WTC11 (cell line): ENCODE measurements at regions not wholly inside any gene's neighbourhood (a gene's known extent, or its start where the extent isn't known, plus 50 kb on each side); places are given as distances from the start of the nearest gene placed in this dataset.

ENCODE experiments used
- ATAC-seq: fragments of 200-7000 bp; cut with Tn5 transposase; 2 replicates; pipeline ENCODE4 v1.10.0; 2021; ENCODE audit warnings: mild to moderate bottlenecking, moderate library complexity
- CTCF ChIA-PET: fragments of 300-600 bp; sonication (Branson Sonifier 250); formaldehyde crosslinking; loops from one replicate; lab custom pipeline; 2021; ENCODE audit warnings: antibody characterized with exemption; lab: Charles Lee
- POLR2A ChIA-PET: fragments of 350-600 bp; sonication (Branson Sonifier 250); formaldehyde crosslinking; loops from one replicate; lab custom pipeline; 2021; ENCODE audit warnings: antibody characterized with exemption; lab: Charles Lee
- DNase-seq: peaks from one replicate; pipeline ENCODE4 v3.0.0; 2021; ENCODE audit warnings: low spot score
- H3K27ac Mint-ChIP-seq: 2 replicates; pipeline ENCODE4 v1.8.0; 2021; ENCODE audit warnings: mixed read lengths
- H3K27me3 Mint-ChIP-seq: 2 replicates; pipeline ENCODE4 v1.8.0; 2021; ENCODE audit warnings: low read depth, mild to moderate bottlenecking, moderate library complexity, mixed read lengths
- H3K36me3 Mint-ChIP-seq: 2 replicates; pipeline ENCODE4 v1.8.0; 2021; ENCODE audit warnings: mixed read lengths
- H3K4me1 Mint-ChIP-seq: 2 replicates; pipeline ENCODE4 v1.8.0; 2022; ENCODE audit warnings: mixed read lengths
- H3K4me3 Mint-ChIP-seq: 2 replicates; pipeline ENCODE4 v1.8.0; 2021; ENCODE audit warnings: mild to moderate bottlenecking, moderate library complexity, mixed read lengths
- H3K9me3 Mint-ChIP-seq: 2 replicates; pipeline ENCODE4 v1.8.0; 2021; ENCODE audit warnings: mixed read lengths
- CREB1 ChIP-seq: sonication (generic); formaldehyde crosslinking; IDR thresholded peaks from 2 replicates; pipeline ENCODE4 v1.8.0; 2023; ENCODE audit warnings: mild to moderate bottlenecking, missing genetic modification reagents
- CREM ChIP-seq: sonication (generic); formaldehyde crosslinking; IDR thresholded peaks from 2 replicates; pipeline ENCODE4 v1.8.1; 2022; ENCODE audit warnings: mild to moderate bottlenecking, missing genetic modification reagents, moderate library complexity
- GABPB1 ChIP-seq: sonication (generic); formaldehyde crosslinking; IDR thresholded peaks from 2 replicates; pipeline ENCODE4 v1.8.1; 2023; ENCODE audit warnings: mild to moderate bottlenecking, missing genetic modification reagents
- JAZF1 ChIP-seq: fragments of 250-450 bp; sonication (Bioruptor Pico); IDR thresholded peaks from 2 replicates; pipeline ENCODE4 v1.9.0; 2021; ENCODE audit warnings: moderate library complexity, mild to moderate bottlenecking, inconsistent platforms
- KAT7 ChIP-seq: sonication (generic); formaldehyde crosslinking; IDR thresholded peaks from 2 replicates; pipeline ENCODE4 v1.8.1; 2023; ENCODE audit warnings: missing genetic modification reagents, mild to moderate bottlenecking, borderline replicate concordance
- NR1H2 ChIP-seq: sonication (generic); formaldehyde crosslinking; IDR thresholded peaks from 2 replicates; pipeline ENCODE4 v1.9.0; 2021; ENCODE audit warnings: mild to moderate bottlenecking, moderate library complexity, missing genetic modification reagents
- NR2C2 ChIP-seq: sonication (generic); formaldehyde crosslinking; IDR thresholded peaks from 2 replicates; pipeline ENCODE4 v1.8.0; 2022; ENCODE audit warnings: mild to moderate bottlenecking, missing genetic modification reagents
- OVOL2 ChIP-seq: fragments of 250-450 bp; sonication (Bioruptor Pico); IDR thresholded peaks from 2 replicates; pipeline ENCODE4 v1.9.0; 2021; ENCODE audit warnings: mild to moderate bottlenecking, borderline replicate concordance
- RORB ChIP-seq: fragments of 250-450 bp; sonication (Bioruptor Pico); IDR thresholded peaks from 2 replicates; pipeline ENCODE4 v1.9.0; 2021; ENCODE audit warnings: mild to moderate bottlenecking
- ZNF138 ChIP-seq: sonication (generic); formaldehyde crosslinking; conservative IDR thresholded peaks from 2 replicates; pipeline ENCODE4 v1.8.1; 2022; ENCODE audit warnings: mild to moderate bottlenecking, moderate library complexity, missing genetic modification reagents
- ZNF232 ChIP-seq: sonication (generic); formaldehyde crosslinking; IDR thresholded peaks from 2 replicates; pipeline ENCODE4 v1.8.0; 2022; ENCODE audit warnings: mild to moderate bottlenecking, missing genetic modification reagents
- ZNF423 ChIP-seq: fragments of 250-450 bp; sonication (Bioruptor Pico); IDR thresholded peaks from 2 replicates; pipeline ENCODE4 v2.1.2; 2022; ENCODE audit warnings: mild to moderate bottlenecking, moderate library complexity
- ZNF671 ChIP-seq: fragments of 250-450 bp; sonication (Bioruptor Pico); IDR thresholded peaks from 2 replicates; pipeline ENCODE4 v1.8.0; 2021; ENCODE audit warnings: mild to moderate bottlenecking
- TF ChIP-seq, protein P1 (sequence below): sonication (generic); formaldehyde crosslinking; IDR thresholded peaks from 2 replicates; pipeline ENCODE4 v1.8.0; 2023; ENCODE audit warnings: missing genetic modification reagents, mild to moderate bottlenecking, borderline replicate concordance
- TF ChIP-seq, protein P2 (sequence below): fragments of 250-450 bp; sonication (Bioruptor Pico); IDR thresholded peaks from 2 replicates; pipeline ENCODE4 v1.9.0; 2021; ENCODE audit warnings: mild to moderate bottlenecking, borderline replicate concordance
- TF ChIP-seq, protein P3 (sequence below): sonication (generic); formaldehyde crosslinking; IDR thresholded peaks from 2 replicates; pipeline ENCODE4 v1.8.1; 2023; ENCODE audit warnings: mild to moderate bottlenecking, moderate library complexity, missing genetic modification reagents
- TF ChIP-seq, protein P4 (sequence below): sonication (generic); formaldehyde crosslinking; IDR thresholded peaks from 2 replicates; pipeline ENCODE4 v1.8.1; 2023; ENCODE audit warnings: mild to moderate bottlenecking, missing genetic modification reagents, moderate library complexity
- TF ChIP-seq, protein P5 (sequence below): fragments of 250-450 bp; sonication (Bioruptor Pico); IDR thresholded peaks from 2 replicates; pipeline ENCODE4 v1.9.0; 2021; ENCODE audit warnings: moderate library complexity, mild to moderate bottlenecking, inconsistent platforms, borderline replicate concordance
- TF ChIP-seq, protein P6 (sequence below): sonication (generic); formaldehyde crosslinking; IDR thresholded peaks from 2 replicates; pipeline ENCODE4 v1.8.1; 2022; ENCODE audit warnings: mild to moderate bottlenecking, moderate library complexity, missing genetic modification reagents
- TF ChIP-seq, protein P7 (sequence below): sonication (generic); formaldehyde crosslinking; IDR thresholded peaks from 2 replicates; pipeline ENCODE4 v1.8.1; 2022; ENCODE audit warnings: low read depth, mild to moderate bottlenecking, moderate library complexity, missing genetic modification reagents, borderline replicate concordance
- TF ChIP-seq, protein P8 (sequence below): sonication (generic); formaldehyde crosslinking; IDR thresholded peaks from 2 replicates; pipeline ENCODE4 v1.8.1; 2023; ENCODE audit warnings: mild to moderate bottlenecking, missing genetic modification reagents

DNA sequence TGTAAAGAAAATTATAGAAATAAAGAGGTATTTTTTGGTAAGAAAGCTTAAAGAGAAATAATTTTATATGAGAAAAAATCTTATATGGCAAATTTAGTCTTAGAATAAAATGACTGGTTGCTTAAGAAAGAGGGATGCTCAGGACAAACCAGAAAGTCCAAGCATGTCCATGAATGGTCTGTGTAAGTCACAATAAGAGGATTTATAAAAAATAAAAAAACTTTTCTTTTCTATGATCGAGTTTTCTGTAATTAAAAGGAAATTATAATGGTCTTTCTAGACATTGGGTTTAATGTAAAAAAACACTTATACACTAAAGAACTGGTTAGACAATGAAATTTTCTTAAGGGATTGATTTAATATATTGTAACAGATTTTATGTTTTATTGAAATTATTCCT, 819.6 kb downstream of the TBC1D22A start:
- Mint-ChIP-seq H3K36me3 (peaks cover 54% of the 10 kb centered on the region), H3K4me1 (peaks cover 12% of the 10 kb centered on the region), H3K27ac (no peak overlapping the region), H3K9me3 (peaks cover 66% of the 10 kb centered on the region), H3K27me3 (peaks cover 5% of the 10 kb centered on the region), H3K4me3 (no peak overlapping the region)
- POLR2A ChIA-PET: no interaction called here
- CTCF ChIA-PET: no interaction called here
- DNase-seq: no peak
- TF ChIP-seq, protein P1, sequence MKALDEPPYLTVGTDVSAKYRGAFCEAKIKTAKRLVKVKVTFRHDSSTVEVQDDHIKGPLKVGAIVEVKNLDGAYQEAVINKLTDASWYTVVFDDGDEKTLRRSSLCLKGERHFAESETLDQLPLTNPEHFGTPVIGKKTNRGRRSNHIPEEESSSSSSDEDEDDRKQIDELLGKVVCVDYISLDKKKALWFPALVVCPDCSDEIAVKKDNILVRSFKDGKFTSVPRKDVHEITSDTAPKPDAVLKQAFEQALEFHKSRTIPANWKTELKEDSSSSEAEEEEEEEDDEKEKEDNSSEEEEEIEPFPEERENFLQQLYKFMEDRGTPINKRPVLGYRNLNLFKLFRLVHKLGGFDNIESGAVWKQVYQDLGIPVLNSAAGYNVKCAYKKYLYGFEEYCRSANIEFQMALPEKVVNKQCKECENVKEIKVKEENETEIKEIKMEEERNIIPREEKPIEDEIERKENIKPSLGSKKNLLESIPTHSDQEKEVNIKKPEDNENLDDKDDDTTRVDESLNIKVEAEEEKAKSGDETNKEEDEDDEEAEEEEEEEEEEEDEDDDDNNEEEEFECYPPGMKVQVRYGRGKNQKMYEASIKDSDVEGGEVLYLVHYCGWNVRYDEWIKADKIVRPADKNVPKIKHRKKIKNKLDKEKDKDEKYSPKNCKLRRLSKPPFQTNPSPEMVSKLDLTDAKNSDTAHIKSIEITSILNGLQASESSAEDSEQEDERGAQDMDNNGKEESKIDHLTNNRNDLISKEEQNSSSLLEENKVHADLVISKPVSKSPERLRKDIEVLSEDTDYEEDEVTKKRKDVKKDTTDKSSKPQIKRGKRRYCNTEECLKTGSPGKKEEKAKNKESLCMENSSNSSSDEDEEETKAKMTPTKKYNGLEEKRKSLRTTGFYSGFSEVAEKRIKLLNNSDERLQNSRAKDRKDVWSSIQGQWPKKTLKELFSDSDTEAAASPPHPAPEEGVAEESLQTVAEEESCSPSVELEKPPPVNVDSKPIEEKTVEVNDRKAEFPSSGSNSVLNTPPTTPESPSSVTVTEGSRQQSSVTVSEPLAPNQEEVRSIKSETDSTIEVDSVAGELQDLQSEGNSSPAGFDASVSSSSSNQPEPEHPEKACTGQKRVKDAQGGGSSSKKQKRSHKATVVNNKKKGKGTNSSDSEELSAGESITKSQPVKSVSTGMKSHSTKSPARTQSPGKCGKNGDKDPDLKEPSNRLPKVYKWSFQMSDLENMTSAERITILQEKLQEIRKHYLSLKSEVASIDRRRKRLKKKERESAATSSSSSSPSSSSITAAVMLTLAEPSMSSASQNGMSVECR (CRISPR knock-in tag): no peak
- TF ChIP-seq GABPB1 (CRISPR knock-in tag) (no peak), OVOL2 (no peak), CREB1 (CRISPR knock-in tag) (no peak), JAZF1 (CRISPR knock-in tag) (no peak), ZNF671 (no peak)
- TF ChIP-seq, protein P2, sequence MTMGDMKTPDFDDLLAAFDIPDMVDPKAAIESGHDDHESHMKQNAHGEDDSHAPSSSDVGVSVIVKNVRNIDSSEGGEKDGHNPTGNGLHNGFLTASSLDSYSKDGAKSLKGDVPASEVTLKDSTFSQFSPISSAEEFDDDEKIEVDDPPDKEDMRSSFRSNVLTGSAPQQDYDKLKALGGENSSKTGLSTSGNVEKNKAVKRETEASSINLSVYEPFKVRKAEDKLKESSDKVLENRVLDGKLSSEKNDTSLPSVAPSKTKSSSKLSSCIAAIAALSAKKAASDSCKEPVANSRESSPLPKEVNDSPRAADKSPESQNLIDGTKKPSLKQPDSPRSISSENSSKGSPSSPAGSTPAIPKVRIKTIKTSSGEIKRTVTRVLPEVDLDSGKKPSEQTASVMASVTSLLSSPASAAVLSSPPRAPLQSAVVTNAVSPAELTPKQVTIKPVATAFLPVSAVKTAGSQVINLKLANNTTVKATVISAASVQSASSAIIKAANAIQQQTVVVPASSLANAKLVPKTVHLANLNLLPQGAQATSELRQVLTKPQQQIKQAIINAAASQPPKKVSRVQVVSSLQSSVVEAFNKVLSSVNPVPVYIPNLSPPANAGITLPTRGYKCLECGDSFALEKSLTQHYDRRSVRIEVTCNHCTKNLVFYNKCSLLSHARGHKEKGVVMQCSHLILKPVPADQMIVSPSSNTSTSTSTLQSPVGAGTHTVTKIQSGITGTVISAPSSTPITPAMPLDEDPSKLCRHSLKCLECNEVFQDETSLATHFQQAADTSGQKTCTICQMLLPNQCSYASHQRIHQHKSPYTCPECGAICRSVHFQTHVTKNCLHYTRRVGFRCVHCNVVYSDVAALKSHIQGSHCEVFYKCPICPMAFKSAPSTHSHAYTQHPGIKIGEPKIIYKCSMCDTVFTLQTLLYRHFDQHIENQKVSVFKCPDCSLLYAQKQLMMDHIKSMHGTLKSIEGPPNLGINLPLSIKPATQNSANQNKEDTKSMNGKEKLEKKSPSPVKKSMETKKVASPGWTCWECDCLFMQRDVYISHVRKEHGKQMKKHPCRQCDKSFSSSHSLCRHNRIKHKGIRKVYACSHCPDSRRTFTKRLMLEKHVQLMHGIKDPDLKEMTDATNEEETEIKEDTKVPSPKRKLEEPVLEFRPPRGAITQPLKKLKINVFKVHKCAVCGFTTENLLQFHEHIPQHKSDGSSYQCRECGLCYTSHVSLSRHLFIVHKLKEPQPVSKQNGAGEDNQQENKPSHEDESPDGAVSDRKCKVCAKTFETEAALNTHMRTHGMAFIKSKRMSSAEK (CRISPR knock-in tag): no peak
- TF ChIP-seq, protein P3, sequence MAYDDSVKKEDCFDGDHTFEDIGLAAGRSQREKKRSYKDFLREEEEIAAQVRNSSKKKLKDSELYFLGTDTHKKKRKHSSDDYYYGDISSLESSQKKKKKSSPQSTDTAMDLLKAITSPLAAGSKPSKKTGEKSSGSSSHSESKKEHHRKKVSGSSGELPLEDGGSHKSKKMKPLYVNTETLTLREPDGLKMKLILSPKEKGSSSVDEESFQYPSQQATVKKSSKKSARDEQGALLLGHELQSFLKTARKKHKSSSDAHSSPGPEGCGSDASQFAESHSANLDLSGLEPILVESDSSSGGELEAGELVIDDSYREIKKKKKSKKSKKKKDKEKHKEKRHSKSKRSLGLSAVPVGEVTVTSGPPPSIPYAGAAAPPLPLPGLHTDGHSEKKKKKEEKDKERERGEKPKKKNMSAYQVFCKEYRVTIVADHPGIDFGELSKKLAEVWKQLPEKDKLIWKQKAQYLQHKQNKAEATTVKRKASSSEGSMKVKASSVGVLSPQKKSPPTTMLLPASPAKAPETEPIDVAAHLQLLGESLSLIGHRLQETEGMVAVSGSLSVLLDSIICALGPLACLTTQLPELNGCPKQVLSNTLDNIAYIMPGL: no peak
- TF ChIP-seq, protein P4, sequence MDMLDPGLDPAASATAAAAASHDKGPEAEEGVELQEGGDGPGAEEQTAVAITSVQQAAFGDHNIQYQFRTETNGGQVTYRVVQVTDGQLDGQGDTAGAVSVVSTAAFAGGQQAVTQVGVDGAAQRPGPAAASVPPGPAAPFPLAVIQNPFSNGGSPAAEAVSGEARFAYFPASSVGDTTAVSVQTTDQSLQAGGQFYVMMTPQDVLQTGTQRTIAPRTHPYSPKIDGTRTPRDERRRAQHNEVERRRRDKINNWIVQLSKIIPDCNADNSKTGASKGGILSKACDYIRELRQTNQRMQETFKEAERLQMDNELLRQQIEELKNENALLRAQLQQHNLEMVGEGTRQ (CRISPR knock-in tag): no peak
- ATAC-seq: no peak

DNA sequence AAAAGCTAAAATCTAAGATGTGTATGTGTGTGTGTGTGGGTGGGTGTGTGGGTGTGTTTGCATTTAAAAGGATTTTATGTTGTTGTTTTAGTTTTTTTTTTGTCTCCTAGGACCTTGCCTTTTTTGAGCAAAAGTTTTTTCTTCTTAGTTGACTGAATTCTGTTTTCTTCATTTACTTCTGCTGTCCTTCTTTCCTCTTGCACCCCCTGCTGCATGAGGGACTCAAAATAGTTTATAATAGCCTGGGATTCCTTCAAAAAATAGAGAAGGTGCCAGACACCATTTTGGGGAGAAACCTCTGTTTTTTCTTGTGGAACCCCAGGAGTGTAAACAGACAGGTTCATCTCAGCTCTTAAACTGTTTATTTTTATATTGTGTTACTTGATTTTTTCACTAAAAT, 817.7 kb downstream of the TBC1D22A start:
- CTCF ChIA-PET: no interaction called here
- H3K4me3 Mint-ChIP-seq: no peak overlapping the region
- peaks cover 5% of the 10 kb centered on the region for H3K27me3 Mint-ChIP-seq
- no peak for DNase-seq
- no peak for ATAC-seq
- peaks cover 51% of the 10 kb centered on the region for H3K36me3 Mint-ChIP-seq
- H3K4me1 Mint-ChIP-seq: peaks cover 12% of the 10 kb centered on the region
- peaks cover 70% of the 10 kb centered on the region for H3K9me3 Mint-ChIP-seq
- H3K27ac Mint-ChIP-seq: no peak overlapping the region
- POLR2A ChIA-PET: no interaction called here
- TF ChIP-seq ZNF423 (CRISPR knock-in tag) (no peak), NR1H2 (CRISPR knock-in tag) (no peak), ZNF138 (CRISPR knock-in tag) (no peak), RORB (no peak), CREM (CRISPR knock-in tag) (no peak), KAT7 (CRISPR knock-in tag) (no peak), NR2C2 (no peak), ZNF232 (CRISPR knock-in tag) (no peak), CREB1 (CRISPR knock-in tag) (no peak)
- TF ChIP-seq, protein P5, sequence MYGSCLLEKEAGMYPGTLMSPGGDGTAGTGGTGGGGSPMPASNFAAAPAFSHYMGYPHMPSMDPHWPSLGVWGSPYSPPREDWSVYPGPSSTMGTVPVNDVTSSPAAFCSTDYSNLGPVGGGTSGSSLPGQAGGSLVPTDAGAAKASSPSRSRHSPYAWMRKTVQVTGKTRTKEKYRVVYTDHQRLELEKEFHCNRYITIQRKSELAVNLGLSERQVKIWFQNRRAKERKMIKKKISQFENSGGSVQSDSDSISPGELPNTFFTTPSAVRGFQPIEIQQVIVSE (CRISPR knock-in tag): no peak
- TF ChIP-seq, protein P6, sequence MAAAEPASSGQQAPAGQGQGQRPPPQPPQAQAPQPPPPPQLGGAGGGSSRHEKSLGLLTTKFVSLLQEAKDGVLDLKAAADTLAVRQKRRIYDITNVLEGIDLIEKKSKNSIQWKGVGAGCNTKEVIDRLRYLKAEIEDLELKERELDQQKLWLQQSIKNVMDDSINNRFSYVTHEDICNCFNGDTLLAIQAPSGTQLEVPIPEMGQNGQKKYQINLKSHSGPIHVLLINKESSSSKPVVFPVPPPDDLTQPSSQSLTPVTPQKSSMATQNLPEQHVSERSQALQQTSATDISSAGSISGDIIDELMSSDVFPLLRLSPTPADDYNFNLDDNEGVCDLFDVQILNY: no peak
- TF ChIP-seq, protein P7, sequence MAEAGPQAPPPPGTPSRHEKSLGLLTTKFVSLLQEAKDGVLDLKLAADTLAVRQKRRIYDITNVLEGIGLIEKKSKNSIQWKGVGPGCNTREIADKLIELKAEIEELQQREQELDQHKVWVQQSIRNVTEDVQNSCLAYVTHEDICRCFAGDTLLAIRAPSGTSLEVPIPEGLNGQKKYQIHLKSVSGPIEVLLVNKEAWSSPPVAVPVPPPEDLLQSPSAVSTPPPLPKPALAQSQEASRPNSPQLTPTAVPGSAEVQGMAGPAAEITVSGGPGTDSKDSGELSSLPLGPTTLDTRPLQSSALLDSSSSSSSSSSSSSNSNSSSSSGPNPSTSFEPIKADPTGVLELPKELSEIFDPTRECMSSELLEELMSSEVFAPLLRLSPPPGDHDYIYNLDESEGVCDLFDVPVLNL (CRISPR knock-in tag): no peak
- TF ChIP-seq, protein P8, sequence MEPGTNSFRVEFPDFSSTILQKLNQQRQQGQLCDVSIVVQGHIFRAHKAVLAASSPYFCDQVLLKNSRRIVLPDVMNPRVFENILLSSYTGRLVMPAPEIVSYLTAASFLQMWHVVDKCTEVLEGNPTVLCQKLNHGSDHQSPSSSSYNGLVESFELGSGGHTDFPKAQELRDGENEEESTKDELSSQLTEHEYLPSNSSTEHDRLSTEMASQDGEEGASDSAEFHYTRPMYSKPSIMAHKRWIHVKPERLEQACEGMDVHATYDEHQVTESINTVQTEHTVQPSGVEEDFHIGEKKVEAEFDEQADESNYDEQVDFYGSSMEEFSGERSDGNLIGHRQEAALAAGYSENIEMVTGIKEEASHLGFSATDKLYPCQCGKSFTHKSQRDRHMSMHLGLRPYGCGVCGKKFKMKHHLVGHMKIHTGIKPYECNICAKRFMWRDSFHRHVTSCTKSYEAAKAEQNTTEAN: no peak
